ENCODE measurements at regions not wholly inside any gene's neighbourhood (a gene's known extent, or its start where the extent isn't known, plus 50 kb on each side); places are given as distances from the start of the nearest gene placed in this dataset.

DNA sequence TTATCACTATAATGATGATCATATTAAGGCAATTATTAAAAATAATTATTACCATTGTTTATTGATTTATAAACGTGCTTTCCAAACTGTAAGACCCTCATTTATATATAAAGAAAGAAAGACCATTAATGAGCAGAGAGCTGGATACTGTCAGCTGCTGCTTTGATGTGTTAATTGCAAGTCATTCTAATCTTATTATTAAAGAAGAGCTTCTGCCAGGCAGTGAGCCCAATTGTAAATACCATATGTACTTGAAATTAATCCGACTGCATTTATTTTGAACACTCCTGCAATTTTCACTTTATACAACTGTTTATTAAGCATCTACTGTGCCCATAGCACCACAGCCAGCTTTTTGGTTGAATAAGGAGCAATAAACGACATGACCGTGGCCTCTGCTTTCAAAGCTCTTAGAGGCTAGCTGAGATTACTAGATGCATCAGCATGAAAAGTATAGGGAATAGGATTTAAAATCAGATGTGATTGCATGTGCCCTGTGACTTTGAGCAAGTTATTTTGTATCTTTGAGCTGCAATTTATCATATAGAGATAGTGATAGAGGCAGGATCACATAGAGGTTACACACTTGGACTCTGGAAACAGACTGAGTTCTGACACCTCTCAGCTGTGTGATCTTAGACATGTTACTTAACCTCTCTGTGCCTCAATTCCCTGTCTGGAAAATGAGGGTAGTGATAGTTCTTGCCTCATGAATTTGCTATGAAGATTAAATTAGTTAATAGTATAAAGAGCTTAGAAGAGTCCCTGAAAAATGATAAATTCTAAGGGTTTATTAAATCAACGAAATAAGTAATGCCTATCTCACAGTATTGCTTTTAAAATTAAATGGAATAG is 83.4 kb downstream of the MYCN start:
- DNase-seq, result no peak

DNA sequence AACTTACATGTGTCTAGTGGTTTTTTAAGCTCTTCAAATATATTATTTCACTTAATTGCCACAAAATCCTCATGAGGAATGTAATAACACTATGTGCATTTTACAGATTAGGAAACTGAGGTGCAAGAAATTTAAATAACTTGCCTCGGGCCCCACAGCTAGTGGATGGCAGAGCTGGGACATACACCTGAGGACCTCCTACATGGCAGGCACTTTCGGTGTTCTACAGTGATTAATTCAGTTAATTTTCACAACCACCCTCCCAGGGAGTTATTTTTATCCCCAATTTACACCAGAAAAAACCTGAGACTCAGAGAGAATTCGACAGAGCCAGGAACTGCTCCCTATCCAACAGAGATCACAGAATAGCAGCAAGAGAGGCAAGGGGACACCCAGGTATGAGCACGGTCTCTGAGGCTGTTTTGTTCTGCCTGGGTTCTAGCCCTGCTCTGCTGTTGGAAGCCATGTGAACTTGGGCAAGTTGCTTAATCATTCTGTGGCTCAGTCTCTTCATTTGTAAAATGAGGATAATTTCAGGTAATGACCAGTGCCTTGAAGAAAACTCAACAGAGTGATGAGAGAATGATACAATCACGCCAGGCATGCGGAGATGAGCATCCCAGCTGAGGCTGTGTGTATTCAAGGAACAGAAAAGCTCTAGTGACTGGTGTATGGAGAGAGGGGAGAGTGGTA is 82.3 kb downstream of the MYCN start:
- DNase-seq, result no peak

DNA sequence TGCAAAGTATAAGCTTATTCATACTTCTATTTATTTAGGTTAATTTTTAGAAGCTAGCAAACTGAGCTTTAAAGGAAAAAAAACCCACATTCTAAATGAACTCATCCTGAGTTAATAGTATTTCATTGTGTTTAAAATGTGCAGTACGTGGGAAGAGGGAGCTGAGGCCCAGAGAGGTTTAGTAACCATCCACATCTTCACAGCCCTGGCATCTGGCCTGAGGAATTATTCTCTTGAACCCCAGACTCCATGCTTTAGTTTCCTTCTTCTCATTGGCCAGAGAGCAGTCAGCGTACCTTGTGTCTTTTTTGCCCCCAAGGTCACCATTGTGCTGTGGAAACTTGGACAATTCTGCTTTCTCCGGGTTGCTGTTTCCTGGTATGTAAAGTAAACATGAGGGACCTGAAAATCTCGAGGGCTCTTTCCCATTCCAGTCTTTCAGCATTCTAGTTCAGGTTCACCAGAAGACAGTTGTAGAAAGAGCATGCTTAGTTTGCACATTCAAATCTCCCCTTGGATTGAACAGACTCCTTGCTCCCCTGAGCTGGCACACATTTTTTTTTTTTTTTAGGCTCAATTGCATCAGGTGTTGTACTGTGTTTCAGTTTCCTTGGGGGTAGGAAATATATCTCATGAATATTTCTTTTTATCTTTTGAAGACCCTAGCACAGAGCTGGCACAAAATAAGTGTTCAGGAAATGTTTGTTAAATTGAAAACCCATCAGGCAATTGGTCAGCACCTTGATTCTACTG is 81.4 kb downstream of the MYCN start:
- DNase-seq, result no peak

DNA sequence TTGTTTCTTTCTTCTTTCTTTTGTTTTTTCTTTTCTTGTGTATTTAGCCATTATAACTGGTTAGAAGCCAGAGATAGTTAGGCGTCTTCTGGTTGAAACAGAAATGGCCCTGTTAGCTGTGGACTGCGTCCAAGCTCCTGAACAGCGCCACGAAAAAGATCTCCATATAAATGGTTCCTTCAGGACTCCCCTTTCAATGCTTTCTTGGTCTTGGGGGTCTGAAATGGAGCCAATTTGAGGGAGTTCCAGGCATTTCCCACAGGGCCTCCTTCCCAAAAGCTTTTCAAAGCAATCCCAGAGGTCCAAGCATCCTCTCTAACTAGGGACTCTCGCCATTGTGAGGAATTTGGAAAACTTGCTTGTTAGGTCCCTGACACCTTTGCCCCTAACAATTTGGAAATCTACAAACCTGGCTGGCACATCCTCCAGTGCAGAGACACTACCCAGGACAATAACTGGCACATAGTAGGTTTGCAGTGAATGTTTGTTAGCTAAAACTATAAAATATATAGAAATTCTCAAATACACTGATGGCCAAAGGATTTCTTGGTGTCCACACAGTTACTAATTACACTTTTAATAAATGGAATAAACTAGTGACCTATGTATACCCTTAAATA is 80.1 kb downstream of the MYCN start:
- DNase-seq, result no peak

DNA sequence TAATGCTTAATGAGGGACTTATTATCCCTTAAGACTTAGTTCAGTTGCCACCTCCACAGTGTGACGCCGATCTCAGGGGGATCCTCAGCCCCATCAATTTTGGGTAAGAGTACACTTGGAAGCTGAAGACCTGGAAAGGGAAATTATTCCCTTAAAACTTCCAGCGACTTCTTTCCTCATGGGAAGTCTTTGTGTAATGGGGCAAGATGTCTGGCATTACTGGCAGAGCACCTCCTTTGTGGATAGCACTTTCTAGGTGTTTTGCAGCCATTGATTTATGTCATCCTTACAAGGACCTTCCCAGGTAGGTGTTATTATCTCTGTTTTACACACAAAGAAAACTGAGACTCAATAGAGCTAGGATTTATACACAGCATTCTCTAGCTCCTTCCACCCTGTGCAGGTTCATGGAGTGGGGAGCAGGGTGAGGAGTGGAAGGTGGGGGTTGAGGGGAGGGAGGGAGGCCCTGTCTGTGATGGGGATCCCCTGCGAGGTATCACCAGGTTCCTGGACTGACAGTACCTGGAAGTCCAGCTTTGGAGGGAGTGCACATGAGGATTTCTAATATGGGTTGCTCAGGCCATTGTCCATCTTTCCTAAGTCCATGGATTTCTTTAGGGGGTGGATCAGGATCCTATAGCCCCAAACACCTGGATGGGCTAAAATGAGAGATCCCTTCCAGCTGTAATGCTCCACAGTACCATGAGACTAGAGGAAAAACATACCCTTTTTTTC is 79.4 kb downstream of the MYCN start:
- DNase-seq, result no peak

DNA sequence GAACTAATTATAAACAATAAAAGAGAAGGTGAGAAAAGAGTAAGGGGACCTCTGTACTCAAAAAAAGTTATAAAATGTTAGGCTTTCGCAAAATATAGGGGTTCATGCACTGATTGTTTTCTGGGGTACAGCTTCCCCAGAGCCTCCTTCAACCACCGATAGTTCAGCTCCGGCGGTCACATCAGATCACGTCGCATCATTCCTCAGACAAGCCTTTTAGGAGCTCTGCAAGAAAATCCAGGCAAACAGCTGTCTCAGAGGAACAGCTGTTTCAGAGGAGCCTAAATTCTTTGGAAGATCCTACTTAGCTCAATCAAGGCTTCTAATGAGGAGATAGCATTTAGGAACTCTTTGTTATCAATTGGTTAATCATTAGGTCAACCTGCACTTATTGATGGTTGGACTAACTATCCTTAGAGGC is 78.7 kb downstream of the MYCN start:
- DNase-seq, result no peak

DNA sequence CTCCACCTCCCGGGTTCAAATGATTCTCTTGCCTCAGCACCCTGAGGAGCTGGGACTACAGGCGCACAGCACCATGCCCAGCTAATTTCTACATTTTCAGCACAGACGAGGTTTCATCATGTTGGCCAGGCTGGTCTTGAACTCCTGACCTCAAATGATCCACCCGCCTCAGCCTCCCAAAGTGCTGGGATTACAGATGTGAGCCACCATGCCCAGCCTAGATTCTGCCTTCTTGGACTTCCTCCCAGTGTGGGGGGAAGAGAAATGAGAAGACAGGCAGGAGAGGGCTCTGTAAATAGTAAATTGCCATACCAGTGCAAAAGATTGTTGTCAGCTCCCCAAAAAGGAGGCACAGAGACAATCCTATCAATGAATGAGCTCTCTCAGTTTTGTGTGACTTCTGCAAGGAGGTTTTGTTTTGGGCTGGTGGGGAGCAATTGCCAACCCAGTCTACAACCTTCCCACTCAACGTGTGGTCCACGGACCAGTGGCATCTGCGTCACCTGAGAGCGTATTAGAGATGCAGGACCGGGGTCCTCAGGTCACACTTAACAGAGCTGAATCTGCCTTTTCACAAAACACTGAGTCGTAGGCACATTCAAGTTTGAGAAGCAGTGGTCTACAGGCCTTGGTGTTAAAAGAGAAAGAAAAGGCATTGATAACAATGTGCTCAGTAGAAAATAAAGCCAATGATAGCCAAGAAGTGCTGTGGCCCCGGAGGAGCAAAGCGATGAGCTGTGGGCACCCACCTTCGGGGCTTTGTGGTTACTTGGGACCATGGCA is 78.1 kb downstream of the MYCN start:
- no peak for DNase-seq

DNA sequence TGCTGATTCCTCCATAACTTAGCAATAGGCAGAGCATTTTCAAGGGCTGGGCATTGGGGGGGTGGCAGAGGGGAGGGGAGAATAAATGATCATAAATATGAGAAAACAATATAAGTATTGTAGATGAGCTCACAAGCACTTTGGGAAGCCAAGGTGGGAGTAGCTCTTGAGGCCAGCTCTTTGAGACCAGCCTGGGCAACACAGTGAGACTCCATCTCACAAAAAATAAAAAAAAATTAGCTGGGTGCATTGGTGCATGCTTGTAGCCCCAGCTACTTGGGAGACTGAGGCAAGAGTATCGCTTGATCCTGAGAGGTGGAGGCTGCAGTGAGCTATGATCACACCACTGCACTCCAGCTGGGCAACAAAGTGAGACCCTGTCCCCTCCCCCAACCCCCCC is 75.9 kb downstream of the MYCN start:
- no peak for DNase-seq

DNA sequence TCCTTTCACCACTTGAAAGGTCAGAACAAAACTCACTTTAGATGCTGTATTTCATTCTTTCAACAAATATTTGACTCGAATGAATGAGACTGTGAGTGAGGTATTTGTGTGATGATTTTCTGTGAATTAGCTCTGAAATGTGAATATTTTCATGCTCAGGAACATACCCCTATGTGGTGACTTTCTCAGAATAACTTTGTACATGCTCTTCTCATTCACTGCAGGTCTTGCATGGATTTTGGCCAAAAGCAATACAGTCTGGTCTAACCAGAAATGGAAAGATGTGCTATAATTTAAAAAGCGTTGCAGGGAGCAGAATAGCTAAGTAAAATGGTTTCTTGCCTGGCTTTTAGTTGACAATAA is 75.5 kb downstream of the MYCN start:
- no peak for DNase-seq

DNA sequence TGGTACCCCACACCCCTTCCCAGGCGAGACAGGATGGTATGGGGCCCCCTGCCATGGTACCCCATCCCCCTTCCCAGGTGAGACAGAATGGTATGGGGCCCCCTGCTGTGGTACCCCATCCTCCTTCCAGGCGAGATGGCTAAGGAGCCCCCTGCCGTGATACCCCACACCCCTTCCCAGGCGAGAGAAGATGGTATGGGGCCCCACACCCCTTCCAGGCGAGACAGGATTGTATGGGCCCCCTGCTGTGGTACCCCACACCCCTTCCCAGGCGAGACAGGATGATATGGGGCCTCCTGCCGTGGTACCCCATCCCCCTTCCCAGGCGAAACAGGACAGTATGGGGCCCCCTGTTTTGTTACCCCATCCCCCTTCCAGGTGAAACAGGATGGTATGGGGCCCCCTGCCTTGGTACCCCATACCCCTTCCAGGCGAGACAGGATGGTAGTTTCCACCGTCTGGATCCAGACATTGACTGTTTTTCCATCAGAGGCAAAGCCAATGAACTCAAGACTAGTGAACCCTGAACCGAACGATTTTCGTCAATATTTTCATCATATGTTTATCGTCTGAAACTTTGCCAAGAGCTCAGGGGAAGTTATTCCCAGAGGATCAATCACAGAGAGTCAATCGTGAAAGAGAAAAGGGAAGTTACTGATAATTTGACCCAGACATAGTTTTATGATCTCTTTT is 75.0 kb downstream of the MYCN start:
- DNase-seq, result no peak

DNA sequence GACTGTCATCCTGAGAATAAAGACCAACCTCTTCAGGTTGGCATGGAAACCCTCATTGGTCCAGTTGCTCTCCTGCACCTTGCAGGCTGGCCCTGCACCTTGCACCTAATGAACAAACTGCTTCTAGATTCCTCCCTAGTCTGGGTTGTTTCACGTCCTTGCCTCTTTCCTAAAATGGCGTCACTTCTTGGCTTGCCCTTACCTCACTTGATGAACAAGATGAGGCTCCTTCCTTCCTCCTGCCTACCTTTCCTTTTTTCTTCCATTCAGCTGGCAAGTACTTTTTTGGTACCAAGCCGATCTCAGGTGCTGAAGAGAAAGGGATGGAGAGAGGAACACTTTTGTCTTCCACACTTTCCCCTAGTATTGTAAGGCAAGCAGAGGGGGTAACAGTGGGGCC is 74.5 kb downstream of the MYCN start:
- DNase-seq, result no peak

DNA sequence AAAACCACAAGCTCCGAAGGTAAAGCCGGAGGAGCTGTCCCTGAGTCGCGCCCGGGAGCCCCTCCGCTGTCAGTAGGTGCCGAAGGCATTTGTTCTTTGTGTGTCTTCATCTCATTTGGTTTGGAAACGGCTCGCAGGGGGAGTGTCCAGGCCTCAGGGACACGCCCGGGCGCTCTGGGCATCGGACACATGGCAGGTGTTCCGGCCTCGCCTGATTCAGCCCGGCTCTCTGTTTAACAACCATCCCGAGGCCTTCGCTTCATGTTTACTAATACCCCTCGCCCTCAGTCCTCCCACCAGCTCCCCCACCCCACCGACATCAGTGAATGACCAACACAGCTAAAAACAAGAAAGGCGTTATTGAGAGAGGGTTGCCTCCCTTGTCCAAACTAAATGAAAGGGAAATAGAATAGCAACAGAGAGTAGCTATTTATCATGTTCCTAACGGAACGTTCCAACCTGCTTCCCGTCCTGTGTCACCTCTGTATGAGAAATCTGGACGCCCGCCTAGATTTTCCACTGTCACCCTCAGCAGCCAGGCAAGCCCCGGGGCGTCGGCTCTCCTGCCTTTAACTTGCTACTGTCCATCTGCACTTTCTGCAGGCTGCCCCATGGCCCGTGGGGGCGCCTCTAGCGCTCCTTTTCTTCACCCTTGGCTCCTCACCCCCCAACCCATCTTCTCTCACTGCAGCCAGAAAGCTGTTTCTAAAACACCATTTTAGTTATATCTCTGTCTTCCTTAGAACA is 73.9 kb downstream of the MYCN start:
- no peak for DNase-seq

DNA sequence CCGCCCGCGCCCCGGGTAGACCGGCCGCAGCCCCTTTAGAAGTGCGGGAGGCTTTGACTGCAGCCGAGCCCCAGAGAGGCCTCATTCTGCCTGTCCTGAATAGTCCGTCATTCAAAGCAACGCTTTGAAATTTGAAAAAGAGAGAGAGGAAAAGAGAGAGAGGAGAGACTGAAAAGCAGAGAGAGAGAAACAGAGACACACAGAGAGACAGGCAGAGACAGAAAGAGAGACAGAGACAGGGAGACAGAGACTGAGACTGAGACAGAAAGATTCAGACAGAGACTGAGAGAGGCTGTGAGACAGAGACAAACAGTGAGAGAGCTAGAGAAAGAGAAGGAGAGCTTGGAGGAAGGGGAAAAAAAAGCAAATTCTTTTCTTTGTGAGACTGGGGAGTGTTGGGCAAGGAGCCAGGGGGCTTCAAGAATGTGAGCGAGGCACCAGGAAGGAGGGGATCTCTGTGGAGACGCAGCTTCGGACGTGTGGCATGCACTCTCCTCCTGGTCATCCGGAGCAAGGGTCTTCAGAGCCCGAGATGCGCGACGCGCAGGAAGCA is 73.1 kb downstream of the MYCN start:
- DNase-seq, result no peak

DNA sequence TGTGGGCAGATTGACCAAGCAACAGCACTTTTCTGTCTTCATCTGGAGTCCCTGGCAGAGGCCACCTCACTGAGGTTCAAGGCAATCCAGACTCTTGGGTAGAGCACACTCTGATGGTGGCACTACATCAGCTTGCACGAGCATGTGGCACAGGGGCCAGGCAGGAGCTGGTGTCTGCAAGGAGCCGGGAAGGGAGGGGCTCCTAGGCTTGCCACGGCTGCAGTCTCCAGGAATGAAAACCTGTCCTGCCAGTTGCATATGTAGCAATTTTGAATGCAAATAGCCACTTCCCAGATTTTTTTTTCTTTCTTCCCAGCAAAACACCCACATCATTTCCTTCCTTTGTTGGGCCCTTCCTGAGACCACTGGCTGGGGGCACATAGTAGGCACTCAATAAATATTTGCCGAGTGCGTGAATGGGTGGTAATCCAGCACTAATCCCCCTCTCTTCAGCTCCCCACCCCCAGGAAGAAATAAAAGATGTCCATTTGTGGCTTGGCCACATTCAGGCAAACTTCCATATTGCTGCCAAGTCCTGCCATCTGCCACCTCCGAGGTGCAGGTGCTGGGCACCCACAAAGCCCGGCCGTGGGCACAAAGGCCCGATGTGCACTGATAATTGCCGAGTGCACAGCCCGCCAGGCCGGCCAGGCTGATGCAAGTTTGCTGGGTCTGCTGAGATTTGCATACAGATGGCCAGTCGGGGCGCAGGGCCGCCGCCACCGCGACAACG is 72.4 kb downstream of the MYCN start:
- no peak for DNase-seq

DNA sequence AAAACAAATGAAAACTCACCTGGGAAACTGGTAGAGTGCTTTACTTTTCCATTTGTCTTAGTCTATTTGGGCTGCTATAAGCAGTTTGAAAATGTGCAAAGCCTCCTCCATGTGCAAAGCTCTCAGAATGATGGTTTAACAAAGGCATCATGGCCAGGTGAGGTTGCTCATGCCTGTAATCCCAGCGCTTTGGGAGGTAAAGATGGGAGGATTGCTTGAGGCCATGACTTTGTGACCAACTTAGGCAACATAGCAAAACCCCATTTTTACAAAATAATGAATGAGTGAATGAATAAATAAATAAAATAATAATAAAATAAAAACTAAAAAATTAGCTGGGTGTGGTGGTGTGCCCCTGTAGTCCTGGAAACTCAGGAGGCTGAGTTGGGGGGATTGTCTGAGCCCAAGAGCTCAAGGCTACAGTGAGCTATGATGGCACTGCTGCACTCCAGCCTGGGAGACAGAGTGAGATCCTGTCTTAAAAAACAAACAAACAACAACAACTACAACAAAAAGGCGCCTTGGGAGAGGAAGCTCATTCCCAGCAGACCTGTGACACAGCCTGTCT is 71.8 kb downstream of the MYCN start:
- no peak for DNase-seq

DNA sequence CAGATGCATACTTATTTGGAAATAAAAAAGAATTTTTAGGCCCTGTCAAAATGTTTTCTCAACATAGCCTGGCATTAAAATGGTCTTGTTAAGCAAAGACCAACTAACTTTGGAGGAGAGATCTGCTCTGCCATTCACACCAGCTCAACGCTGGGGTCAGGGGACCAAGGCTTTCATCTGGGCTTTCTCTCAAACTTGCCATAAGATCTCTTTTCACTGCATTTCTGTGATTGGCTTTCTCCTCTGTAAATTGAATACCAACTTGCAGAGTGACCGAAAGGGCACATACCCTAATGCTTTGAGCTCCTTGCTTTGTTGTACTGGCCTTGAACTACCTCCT is 71.2 kb downstream of the MYCN start:
- DNase-seq, result no peak

DNA sequence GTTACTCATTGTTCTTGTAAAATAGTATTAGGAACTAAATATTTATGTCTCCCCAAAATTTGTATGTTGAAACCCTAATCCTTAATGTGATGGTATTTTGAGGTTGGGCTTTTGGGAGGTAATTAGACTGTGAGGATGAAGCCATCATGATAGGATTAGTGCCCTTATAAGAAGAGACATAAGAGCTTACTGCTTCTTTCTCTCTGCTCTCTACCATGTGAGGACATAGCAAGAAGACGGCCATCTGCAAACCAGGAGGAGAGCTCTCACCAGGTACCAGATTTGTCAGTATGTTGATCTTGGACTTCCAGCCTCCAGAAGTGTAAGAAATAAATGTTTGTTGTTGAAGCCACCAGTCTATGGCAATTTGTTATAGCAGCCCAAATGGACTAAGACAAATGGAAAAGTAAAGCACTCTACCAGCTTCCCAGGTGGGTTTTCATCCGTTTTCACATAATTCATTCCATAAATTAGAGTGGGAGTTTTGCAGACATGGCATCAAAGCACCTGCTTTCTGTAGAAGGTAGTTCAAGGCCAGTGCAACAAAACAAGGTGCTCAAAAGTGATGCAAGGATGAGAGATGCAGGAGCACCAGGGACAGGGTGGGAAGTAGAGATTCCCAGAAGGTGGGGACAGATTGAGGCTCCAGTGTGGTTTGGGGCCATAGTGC is 70.7 kb downstream of the MYCN start:
- no peak for DNase-seq

DNA sequence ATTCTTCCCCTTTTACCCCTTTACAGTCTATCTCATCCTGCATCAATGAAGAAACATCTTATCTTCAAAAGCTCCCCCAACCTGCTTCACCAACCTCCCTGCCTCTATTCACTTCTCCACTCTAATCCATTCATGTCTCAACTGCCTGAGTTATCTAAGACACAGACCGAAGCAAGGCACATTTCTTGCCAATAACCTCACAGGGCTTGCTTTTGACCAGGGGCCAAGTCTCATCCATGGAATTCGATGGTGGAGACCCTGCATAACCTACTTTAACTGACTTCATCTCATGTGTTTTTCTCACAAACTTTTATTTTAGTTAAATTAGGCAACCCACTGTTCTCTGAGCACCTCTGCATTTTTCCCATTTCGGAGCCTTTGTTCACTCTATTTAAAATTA is 69.7 kb downstream of the MYCN start:
- DNase-seq, result no peak

DNA sequence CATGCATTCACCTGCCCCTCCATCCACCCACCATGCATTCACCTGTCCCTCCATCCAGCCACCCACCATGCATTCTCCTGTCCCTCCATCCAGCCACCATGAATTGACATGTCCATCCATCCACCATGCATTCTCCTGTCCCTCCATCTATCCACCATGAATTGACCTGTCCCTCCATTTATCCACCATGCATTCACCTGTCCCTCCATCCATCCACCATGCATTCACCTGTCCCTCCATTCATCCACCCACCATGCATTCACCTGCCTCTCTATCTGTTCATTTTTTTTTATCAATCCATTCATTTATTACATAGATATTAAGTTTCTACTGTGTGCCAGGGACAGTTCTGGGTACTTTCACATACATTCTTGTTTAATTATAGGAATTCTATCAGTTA is 69.2 kb downstream of the MYCN start:
- DNase-seq, result no peak

Measured in T-helper 9 cell (primary cell).